Stimulated activated effector memory CD8-positive, alpha-beta T cell treated with anti-CD3 and anti-CD28 coated beads, Interleukin-12 subunit alpha, Interleukin-12 subunit beta, amount 100 ng/mL, for 72 hours (primary cell): ENCODE measurements at regions not wholly inside any gene's neighbourhood (a gene's known extent, or its start where the extent isn't known, plus 50 kb on each side); places are given as distances from the start of the nearest gene placed in this dataset.
"Not testable (repeated sequence)": the region's sequence is repeated elsewhere in the genome, so short reads cannot be mapped to it uniquely, and the experiment has no call there.

Experiments
- ATAC-seq: fragments of 150-1000 bp; cut with Tn5 transposase; 2 replicates; pipeline ENCODE4 v1.10.0; 2021
- DNase-seq, 2 donors: peaks; one replicate each; pipeline ENCODE4 v3.0.0; 2021 to 2022; ENCODE audit warnings: low spot score in 2 of 2
- H3K27ac Mint-ChIP-seq: one replicate; pipeline ENCODE4 v1.8.0; 2022; ENCODE audit warnings: mild to moderate bottlenecking, mixed read lengths
- H3K36me3 Mint-ChIP-seq: one replicate; pipeline ENCODE4 v1.8.0; 2022; ENCODE audit warnings: mild to moderate bottlenecking, mixed read lengths
- H3K4me1 Mint-ChIP-seq: one replicate; pipeline ENCODE4 v1.8.0; 2022; ENCODE audit warnings: mixed read lengths
- H3K4me3 Mint-ChIP-seq: one replicate; pipeline ENCODE4 v1.8.0; 2022; ENCODE audit warnings: mild to moderate bottlenecking, mixed read lengths
- H3K9me3 Mint-ChIP-seq: one replicate; pipeline ENCODE4 v1.8.0; 2022; ENCODE audit warnings: mixed read lengths

- H3K4me3 Mint-ChIP-seq: no peak overlapping the region
- no peak overlapping the region for H3K27ac Mint-ChIP-seq
- ATAC-seq (no peak), DNase-seq (no peak)
- no peaks in the 10 kb centered on the region for H3K4me1 Mint-ChIP-seq
- no peaks in the 10 kb centered on the region for H3K36me3 Mint-ChIP-seq
- H3K9me3 Mint-ChIP-seq: peaks cover 25% of the 10 kb centered on the region
Measured at GRCh38 chr6:92485487-92485886, 933.9 kb downstream of the EPHA7 start.

- H3K27ac Mint-ChIP-seq: no peak overlapping the region
- DNase-seq (no peak), ATAC-seq (no peak)
- no peaks in the 10 kb centered on the region for H3K36me3 Mint-ChIP-seq
- peaks cover 19% of the 10 kb centered on the region for H3K9me3 Mint-ChIP-seq
- no peaks in the 10 kb centered on the region for H3K4me1 Mint-ChIP-seq
- no peak overlapping the region for H3K4me3 Mint-ChIP-seq
Measured at GRCh38 chr6:92479831-92480230, 939.5 kb downstream of the EPHA7 start.

DNA sequence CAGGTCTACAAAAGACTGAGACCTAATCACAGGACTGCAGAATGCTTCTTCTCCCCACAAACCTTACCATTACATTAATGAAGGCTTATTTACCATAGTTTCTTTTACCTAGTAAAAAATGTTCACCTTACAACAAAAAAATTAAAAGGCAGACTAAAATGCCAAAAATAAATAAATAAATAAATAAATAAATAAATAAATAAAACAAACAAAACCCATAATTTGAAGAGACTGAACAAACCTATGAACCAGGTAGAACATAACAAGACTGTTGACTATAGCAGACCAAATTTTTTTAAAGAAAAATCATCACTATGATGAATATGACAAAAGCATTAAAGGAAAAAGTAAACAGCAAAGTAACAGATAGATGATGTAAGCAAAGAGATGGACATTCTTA is 946.3 kb downstream of the EPHA7 start:
- DNase-seq (no peak), ATAC-seq (no peak)
- Mint-ChIP-seq H3K27ac (no peak overlapping the region), H3K36me3 (no peaks in the 10 kb centered on the region), H3K4me1 (no peaks in the 10 kb centered on the region), H3K4me3 (no peak overlapping the region), H3K9me3 (peaks cover 22% of the 10 kb centered on the region)

- H3K36me3 Mint-ChIP-seq: no peaks in the 10 kb centered on the region
- ATAC-seq (no peak), DNase-seq (no peak)
- H3K4me3 Mint-ChIP-seq: no peak overlapping the region
- H3K27ac Mint-ChIP-seq: no peak overlapping the region
- H3K9me3 Mint-ChIP-seq: peaks cover 27% of the 10 kb centered on the region
- no peaks in the 10 kb centered on the region for H3K4me1 Mint-ChIP-seq
Measured at GRCh38 chr6:92469186-92469828, 950.1 kb downstream of the EPHA7 start.

GRCh38 chr6:92468066-92468465 is 951.3 kb downstream of the EPHA7 start:
- Mint-ChIP-seq H3K4me1 (no peaks in the 10 kb centered on the region), H3K9me3 (peaks cover 28% of the 10 kb centered on the region), H3K27ac (no peak overlapping the region), H3K4me3 (no peak overlapping the region), H3K36me3 (no peaks in the 10 kb centered on the region)
- ATAC-seq (no peak), DNase-seq (no peak)

DNA sequence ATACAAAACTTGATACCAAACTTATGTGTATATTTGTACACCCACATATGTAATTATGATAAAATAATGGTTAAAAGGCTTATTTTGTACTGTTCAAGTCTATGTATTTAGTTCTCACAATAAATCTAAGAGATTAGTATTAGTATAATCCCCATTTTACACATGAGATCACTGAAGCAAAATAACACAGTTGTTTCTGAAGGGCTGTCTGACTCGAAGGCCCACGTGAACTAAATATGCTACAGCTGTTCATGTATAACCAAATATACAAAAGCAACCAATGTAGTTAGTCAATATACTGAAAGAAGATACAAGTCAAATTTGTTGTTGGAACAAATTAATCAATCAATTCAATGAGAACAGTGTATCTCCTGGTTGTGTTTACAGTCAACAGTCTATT is 959.2 kb downstream of the EPHA7 start:
- Mint-ChIP-seq H3K4me3 (no peak overlapping the region), H3K4me1 (no peaks in the 10 kb centered on the region), H3K36me3 (no peaks in the 10 kb centered on the region), H3K9me3 (peaks cover 13% of the 10 kb centered on the region), H3K27ac (no peak overlapping the region)
- DNase-seq (no peak), ATAC-seq (no peak)

GRCh38 chr6:92459606-92460005 is 959.8 kb downstream of the EPHA7 start:
- Mint-ChIP-seq H3K4me3 (no peak overlapping the region), H3K27ac (no peak overlapping the region), H3K9me3 (peaks cover 11% of the 10 kb centered on the region), H3K4me1 (no peaks in the 10 kb centered on the region), H3K36me3 (no peaks in the 10 kb centered on the region)
- ATAC-seq (no peak), DNase-seq (no peak)

DNA sequence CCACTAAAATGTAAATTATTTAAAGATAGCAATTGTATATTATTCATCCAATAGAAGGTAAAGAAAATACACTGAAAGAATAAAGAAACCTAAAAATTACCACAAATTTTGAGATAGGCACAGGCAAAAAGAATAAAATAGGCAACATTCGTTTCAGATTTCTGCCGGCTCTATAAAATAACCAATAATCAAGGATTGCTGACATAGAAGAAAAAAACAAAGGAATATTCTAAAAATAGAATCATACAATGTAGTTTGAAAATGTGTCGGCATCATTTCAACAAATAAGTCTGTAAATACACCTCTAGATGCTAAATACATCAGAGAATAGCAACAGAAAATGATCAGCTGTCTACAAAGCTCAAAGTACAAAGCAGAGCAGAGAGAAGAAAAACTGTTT is 973.3 kb downstream of the EPHA7 start:
- no peak overlapping the region for H3K4me3 Mint-ChIP-seq
- DNase-seq: no peak
- peaks cover 23% of the 10 kb centered on the region for H3K9me3 Mint-ChIP-seq
- no peaks in the 10 kb centered on the region for H3K4me1 Mint-ChIP-seq
- H3K36me3 Mint-ChIP-seq: no peaks in the 10 kb centered on the region
- no peak for ATAC-seq
- no peak overlapping the region for H3K27ac Mint-ChIP-seq

DNA sequence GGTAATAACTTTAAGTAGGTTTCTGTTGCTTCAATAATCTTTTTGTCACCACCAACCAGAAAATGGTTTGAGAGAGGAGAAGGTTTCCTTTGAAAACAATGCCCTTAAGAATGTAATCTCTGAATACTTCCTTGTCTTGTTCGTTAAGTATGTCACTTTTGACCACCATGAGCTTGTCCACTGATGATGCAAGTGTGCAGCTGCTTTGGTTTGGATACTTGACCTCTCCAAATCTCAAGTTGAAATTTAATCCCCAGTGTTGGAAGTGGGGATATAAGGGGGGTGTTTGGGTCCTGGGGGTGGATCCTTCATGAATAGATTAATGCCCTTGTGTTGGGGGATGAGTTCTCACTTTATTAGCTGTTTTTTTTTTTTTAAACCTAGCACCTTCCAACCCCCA is 985.4 kb downstream of the EPHA7 start:
- H3K4me1 Mint-ChIP-seq: no peaks in the 10 kb centered on the region
- H3K4me3 Mint-ChIP-seq: no peak overlapping the region
- no peaks in the 10 kb centered on the region for H3K36me3 Mint-ChIP-seq
- H3K27ac Mint-ChIP-seq: no peak overlapping the region
- ATAC-seq: no peak
- DNase-seq: no peak
- H3K9me3 Mint-ChIP-seq: peaks cover 17% of the 10 kb centered on the region

- no peak for ATAC-seq
- peaks cover 12% of the 10 kb centered on the region for H3K9me3 Mint-ChIP-seq
- H3K4me1 Mint-ChIP-seq: no peaks in the 10 kb centered on the region
Measured at GRCh38 chr6:92431502-92431901, 987.9 kb downstream of the EPHA7 start.

GRCh38 chr6:92428448-92428847 is 990.9 kb downstream of the EPHA7 start:
- H3K27ac Mint-ChIP-seq: no peak overlapping the region

More at GRCh38 chr6:92431502-92431901, 987.9 kb downstream of the EPHA7 start:
- no peak overlapping the region for H3K27ac Mint-ChIP-seq
- DNase-seq: no peak
- no peaks in the 10 kb centered on the region for H3K36me3 Mint-ChIP-seq
- H3K4me3 Mint-ChIP-seq: no peak overlapping the region

DNA sequence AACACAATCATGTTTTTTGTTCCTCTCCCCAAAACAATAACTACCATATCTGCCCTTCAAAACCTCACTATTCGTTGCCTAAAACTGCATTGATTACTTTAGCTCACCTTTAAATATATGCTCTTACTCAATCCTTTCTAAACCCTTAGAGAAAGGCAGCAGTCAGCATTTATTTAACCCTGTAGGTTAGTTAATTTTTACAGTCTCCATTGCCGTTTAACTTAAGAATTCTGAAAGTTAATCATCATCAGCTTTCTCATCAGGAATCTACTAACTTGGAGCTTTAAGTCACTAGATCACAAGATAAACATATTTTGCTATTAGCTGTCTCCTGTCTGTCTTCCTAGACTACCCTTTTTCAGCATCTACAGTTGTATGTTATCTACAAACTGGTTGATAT is 991.9 kb downstream of the EPHA7 start:
- no peaks in the 10 kb centered on the region for H3K36me3 Mint-ChIP-seq
- no peak overlapping the region for H3K4me3 Mint-ChIP-seq
- no peak for ATAC-seq
- H3K9me3 Mint-ChIP-seq: peaks cover 20% of the 10 kb centered on the region
- no peak overlapping the region for H3K27ac Mint-ChIP-seq
- DNase-seq: no peak
- no peaks in the 10 kb centered on the region for H3K4me1 Mint-ChIP-seq

More at GRCh38 chr6:92428448-92428847, 990.9 kb downstream of the EPHA7 start:
- no peak for DNase-seq
- H3K9me3 Mint-ChIP-seq: peaks cover 18% of the 10 kb centered on the region
- no peak overlapping the region for H3K4me3 Mint-ChIP-seq
- no peaks in the 10 kb centered on the region for H3K4me1 Mint-ChIP-seq
- no peak for ATAC-seq
- H3K36me3 Mint-ChIP-seq: no peaks in the 10 kb centered on the region

- Mint-ChIP-seq H3K27ac (no peak overlapping the region), H3K4me3 (no peak overlapping the region), H3K36me3 (no peaks in the 10 kb centered on the region), H3K4me1 (no peaks in the 10 kb centered on the region), H3K9me3 (peaks cover 16% of the 10 kb centered on the region)
- no peak for DNase-seq
- ATAC-seq: no peak
Measured at GRCh38 chr6:92415656-92416055, 1003.7 kb downstream of the EPHA7 start.

- H3K36me3 Mint-ChIP-seq: no peaks in the 10 kb centered on the region
- DNase-seq (no peak), ATAC-seq (no peak)
- H3K9me3 Mint-ChIP-seq: peaks cover 16% of the 10 kb centered on the region
- no peak overlapping the region for H3K27ac Mint-ChIP-seq
- H3K4me3 Mint-ChIP-seq: no peak overlapping the region
- H3K4me1 Mint-ChIP-seq: no peaks in the 10 kb centered on the region
Measured at GRCh38 chr6:92408350-92408749, 1011.0 kb downstream of the EPHA7 start.

GRCh38 chr6:92404281-92404680 is 1015.1 kb downstream of the EPHA7 start:
- peaks cover 12% of the 10 kb centered on the region for H3K9me3 Mint-ChIP-seq
- no peak overlapping the region for H3K4me3 Mint-ChIP-seq
- no peak overlapping the region for H3K27ac Mint-ChIP-seq
- no peak for DNase-seq
- no peaks in the 10 kb centered on the region for H3K4me1 Mint-ChIP-seq
- H3K36me3 Mint-ChIP-seq: no peaks in the 10 kb centered on the region
- no peak for ATAC-seq

DNA sequence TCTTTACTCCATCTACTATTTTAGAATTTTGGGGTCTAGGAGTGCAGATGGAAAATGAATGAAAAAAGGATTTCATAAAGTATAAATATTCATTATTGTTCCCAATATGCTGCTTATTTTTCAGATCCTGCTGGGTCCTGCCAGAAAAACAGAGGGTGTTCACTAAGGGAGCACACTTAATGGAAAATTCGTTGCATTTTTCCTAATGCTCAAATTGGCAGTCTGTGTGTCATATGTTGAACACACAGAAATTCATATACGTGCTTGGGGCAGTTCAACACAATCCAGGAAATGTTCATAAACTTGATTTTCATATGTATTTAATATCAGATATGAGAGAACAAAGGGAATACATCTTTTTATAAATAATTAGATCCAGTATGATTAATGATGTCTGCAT is 1019.4 kb downstream of the EPHA7 start:
- no peaks in the 10 kb centered on the region for H3K36me3 Mint-ChIP-seq
- no peaks in the 10 kb centered on the region for H3K4me1 Mint-ChIP-seq
- H3K27ac Mint-ChIP-seq: no peak overlapping the region
- DNase-seq (no peak), ATAC-seq (no peak)
- H3K4me3 Mint-ChIP-seq: no peak overlapping the region
- peaks cover 6% of the 10 kb centered on the region for H3K9me3 Mint-ChIP-seq

DNA sequence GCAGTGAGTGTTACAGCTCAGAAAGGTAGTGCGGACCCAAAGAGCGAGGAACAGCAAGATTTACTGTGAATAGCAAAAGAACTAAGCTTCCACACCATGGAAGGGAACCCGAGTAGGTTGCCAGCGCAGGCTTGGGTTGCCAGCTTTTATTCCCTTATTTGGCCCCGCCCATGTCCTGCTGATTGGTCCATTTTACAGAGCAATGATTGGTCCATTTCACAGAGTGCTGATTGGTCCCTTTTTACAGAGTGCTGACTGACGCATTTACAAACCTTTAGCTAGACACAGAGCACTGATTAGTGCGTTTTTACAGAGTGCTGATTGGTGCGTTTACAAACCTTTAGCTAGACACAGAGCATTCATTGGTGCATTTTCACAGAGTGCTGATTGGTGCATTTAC is 1030.7 kb downstream of the EPHA7 start:
- H3K9me3 Mint-ChIP-seq, H3K27ac Mint-ChIP-seq, DNase-seq, H3K4me1 Mint-ChIP-seq, H3K4me3 Mint-ChIP-seq, ATAC-seq, H3K36me3 Mint-ChIP-seq: not testable (repeated sequence)
